ENCODE measurements at regions not wholly inside any gene's neighbourhood (a gene's known extent, or its start where the extent isn't known, plus 50 kb on each side); places are given as distances from the start of the nearest gene placed in this dataset.

DNA sequence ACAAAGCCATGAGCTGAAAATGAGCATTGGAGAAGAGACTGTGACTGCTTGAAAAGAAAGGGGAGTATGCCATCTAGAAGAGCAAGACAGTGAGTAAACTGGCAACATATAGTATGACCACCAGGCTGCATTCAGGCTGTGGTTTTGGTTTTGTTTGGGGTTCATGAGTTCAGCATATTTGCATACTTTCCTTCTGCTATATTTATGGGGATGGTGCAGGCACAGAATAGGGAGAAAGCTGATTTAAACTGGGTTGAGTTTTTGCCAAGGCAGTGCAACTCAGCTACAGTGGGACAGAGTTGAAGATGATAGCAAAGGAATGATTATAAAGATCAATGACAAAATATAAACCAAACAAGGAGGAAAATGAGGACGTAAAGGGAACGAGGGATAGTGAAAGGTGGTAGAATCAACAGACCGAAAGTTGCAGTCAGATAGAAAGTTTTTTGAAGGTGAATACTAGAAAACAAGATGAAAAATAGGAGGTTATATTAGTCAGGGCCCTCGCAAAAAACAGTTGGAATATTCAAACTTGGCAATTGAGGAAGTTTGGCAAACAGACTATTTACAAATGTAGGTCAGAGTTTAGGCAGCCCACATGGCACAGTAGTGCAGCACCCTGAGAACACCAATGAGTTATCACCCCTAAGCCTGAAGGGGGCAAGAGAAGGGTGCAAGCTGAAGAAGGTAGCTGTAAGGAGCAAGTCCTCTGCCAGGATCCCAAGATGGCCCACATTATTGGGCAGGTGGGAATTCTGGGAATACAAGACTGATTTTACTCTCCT, 114.8 kb upstream of the MAP9 start:
- no TSS peak for BruUV-seq (replicated peaks)
- intact Hi-C loops (cut with micrococcal nuclease; ENCODE audit: unreplicated experiment), result no loop called here
- Histone ChIP-seq H3K4me2 (no peak overlapping the region), H4K20me1 (ENCODE audit: insufficient read depth) (no peaks in the 10 kb centered on the region), H3K9me2 (ENCODE audit: insufficient read depth) (no peaks in the 10 kb centered on the region), H3F3A (ENCODE audit: insufficient read depth, low read depth) (no peaks in the 10 kb centered on the region), H3K4me1 (replicated peaks; ENCODE audit: insufficient read depth) (no peaks in the 10 kb centered on the region), H3K36me3 (ENCODE audit: low read depth) (no peaks in the 10 kb centered on the region), H3K4me3 (no peak overlapping the region), H3K9me3 (ENCODE audit: insufficient read depth, low read depth) (no peaks in the 10 kb centered on the region), H3K79me2 (ENCODE audit: low read depth) (no peaks in the 10 kb centered on the region), H3K27me3 (ENCODE audit: insufficient read depth, low read depth) (no peaks in the 10 kb centered on the region), H2AFZ (no peak overlapping the region), H3K27ac (no peak overlapping the region)
- ChIA-PET CTCF (no interaction called here), POLR2A (ENCODE audit: unreplicated experiment) (no interaction called here)
- no peak for DNase-seq
- no peak for TF ChIP-seq EZH2 (IDR thresholded peaks at IDR 0.05; ENCODE audit: low read depth)
- TF ChIP-seq, protein P1, sequence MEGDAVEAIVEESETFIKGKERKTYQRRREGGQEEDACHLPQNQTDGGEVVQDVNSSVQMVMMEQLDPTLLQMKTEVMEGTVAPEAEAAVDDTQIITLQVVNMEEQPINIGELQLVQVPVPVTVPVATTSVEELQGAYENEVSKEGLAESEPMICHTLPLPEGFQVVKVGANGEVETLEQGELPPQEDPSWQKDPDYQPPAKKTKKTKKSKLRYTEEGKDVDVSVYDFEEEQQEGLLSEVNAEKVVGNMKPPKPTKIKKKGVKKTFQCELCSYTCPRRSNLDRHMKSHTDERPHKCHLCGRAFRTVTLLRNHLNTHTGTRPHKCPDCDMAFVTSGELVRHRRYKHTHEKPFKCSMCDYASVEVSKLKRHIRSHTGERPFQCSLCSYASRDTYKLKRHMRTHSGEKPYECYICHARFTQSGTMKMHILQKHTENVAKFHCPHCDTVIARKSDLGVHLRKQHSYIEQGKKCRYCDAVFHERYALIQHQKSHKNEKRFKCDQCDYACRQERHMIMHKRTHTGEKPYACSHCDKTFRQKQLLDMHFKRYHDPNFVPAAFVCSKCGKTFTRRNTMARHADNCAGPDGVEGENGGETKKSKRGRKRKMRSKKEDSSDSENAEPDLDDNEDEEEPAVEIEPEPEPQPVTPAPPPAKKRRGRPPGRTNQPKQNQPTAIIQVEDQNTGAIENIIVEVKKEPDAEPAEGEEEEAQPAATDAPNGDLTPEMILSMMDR (conservative IDR thresholded peaks at IDR 0.05), result no peak

DNA sequence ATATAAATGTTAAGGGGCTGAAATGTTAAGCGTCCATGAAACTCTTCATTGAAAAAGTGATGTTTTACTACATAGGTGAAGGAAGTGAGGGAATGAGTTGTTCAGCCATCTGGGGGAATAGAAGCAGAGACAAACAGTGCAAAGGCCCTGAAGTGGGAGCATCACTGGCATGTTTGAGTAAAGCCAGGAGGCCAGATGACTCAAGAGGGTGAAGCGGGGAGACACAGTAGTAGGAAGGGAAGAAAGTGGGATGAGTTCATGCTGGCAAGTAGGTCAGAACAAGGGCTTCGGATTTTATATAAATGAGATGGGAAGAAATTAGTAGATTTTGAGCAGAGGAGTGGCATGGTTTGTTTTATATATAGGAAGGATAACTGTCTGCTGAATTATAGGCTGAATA, 112.5 kb upstream of the MAP9 start:
- Histone ChIP-seq H3F3A (ENCODE audit: insufficient read depth, low read depth) (no peaks in the 10 kb centered on the region), H3K79me2 (ENCODE audit: low read depth) (no peaks in the 10 kb centered on the region), H2AFZ (no peak overlapping the region), H3K4me1 (replicated peaks; ENCODE audit: insufficient read depth) (no peaks in the 10 kb centered on the region), H3K9me2 (ENCODE audit: insufficient read depth) (no peaks in the 10 kb centered on the region), H3K4me2 (no peak overlapping the region), H4K20me1 (ENCODE audit: insufficient read depth) (no peaks in the 10 kb centered on the region), H3K4me3 (no peak overlapping the region), H3K9me3 (ENCODE audit: insufficient read depth, low read depth) (no peaks in the 10 kb centered on the region), H3K27ac (no peak overlapping the region), H3K36me3 (ENCODE audit: low read depth) (no peaks in the 10 kb centered on the region), H3K27me3 (ENCODE audit: insufficient read depth, low read depth) (no peaks in the 10 kb centered on the region)
- intact Hi-C loops (cut with micrococcal nuclease; ENCODE audit: unreplicated experiment), result no loop called here
- TF ChIP-seq, protein P1 (conservative IDR thresholded peaks at IDR 0.05), result no peak
- no peak for TF ChIP-seq EZH2 (IDR thresholded peaks at IDR 0.05; ENCODE audit: low read depth)
- BruUV-seq (replicated peaks), result no TSS peak
- CTCF ChIA-PET, result no interaction called here
- POLR2A ChIA-PET (ENCODE audit: unreplicated experiment), result no interaction called here
- no peak for DNase-seq

DNA sequence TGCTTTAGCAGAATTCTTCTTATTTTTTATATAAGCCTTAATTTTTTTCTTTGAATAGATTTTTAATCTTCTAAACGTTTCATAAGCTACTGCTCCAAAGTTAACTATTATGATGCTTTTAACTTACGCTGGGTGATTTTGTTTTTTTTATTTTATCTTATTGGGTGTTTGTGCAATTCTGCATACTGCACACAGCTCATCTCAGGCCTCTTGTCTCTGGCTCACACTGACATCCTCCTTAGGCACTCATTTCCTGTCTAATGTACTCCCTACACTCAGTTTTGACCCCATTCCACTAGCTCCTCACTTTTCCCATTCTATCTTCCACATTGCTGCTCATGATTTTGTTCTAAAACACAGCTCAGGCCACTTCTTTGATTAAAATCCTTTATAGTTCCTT, 111.9 kb upstream of the MAP9 start:
- DNase-seq, result no peak
- Histone ChIP-seq H3K4me2 (no peak overlapping the region), H2AFZ (no peak overlapping the region), H3K79me2 (ENCODE audit: low read depth) (no peaks in the 10 kb centered on the region), H3F3A (ENCODE audit: insufficient read depth, low read depth) (no peaks in the 10 kb centered on the region), H3K9me3 (ENCODE audit: insufficient read depth, low read depth) (no peaks in the 10 kb centered on the region), H3K36me3 (ENCODE audit: low read depth) (no peaks in the 10 kb centered on the region), H3K4me3 (no peak overlapping the region), H3K4me1 (replicated peaks; ENCODE audit: insufficient read depth) (no peaks in the 10 kb centered on the region), H3K9me2 (ENCODE audit: insufficient read depth) (no peaks in the 10 kb centered on the region), H4K20me1 (ENCODE audit: insufficient read depth) (no peaks in the 10 kb centered on the region), H3K27ac (no peak overlapping the region), H3K27me3 (ENCODE audit: insufficient read depth, low read depth) (no peaks in the 10 kb centered on the region)
- POLR2A ChIA-PET (ENCODE audit: unreplicated experiment), result interaction anchor here (0.7 kb wide), 1 partner anchor 51 kb away, joined by 3 read pairs; no protein-coding TSS in a partner anchor
- CTCF ChIA-PET, result no interaction called here
- BruUV-seq (replicated peaks), result no TSS peak
- no peak for TF ChIP-seq EZH2 (IDR thresholded peaks at IDR 0.05; ENCODE audit: low read depth)
- TF ChIP-seq, protein P1 (conservative IDR thresholded peaks at IDR 0.05), result no peak
- intact Hi-C loops (cut with micrococcal nuclease; ENCODE audit: unreplicated experiment), result no loop called here
